AG04450 (cell line): ENCODE measurements at regions not wholly inside any gene's neighbourhood (a gene's known extent, or its start where the extent isn't known, plus 50 kb on each side); places are given as distances from the start of the nearest gene placed in this dataset.
"Not testable (repeated sequence)": the region's sequence is repeated elsewhere in the genome, so short reads cannot be mapped to it uniquely, and the experiment has no call there.

Experiments used
- CTCF ChIA-PET: fragments of 300-600, 350-600 bp; formaldehyde crosslinking; extraction: SDS; loops from one replicate; lab custom pipeline; 2022; ENCODE audit warnings: antibody characterized with exemption, inconsistent platforms; lab: Charles Lee
- POLR2A ChIA-PET: fragments of 350-600 bp; formaldehyde crosslinking; extraction: SDS; loops from one replicate; lab custom pipeline; 2021; ENCODE audit warnings: antibody characterized with exemption, inconsistent platforms; lab: Yijun Ruan, JAX
- DNase-seq: peaks from one replicate; pipeline ENCODE4 v3.0.0-alpha.2; 2011; ENCODE audit warnings: low read depth, low spot score
- H3K27ac ChIP-seq: one replicate; pipeline ENCODE4 v1.5.1; 2012; ENCODE audit warnings: low read depth, low read length, control low read depth
- H3K27me3 ChIP-seq: one replicate; pipeline ENCODE4 v1.6.0; 2012; ENCODE audit warnings: low read length; ENCODE audit not compliant: control insufficient read depth, insufficient read depth
- H3K4me3 ChIP-seq: 2 replicates; pipeline ENCODE4 v1.5.1; 2011; ENCODE audit warnings: mild to moderate bottlenecking, low read depth, low read length, control low read depth
- H3K9me3 ChIP-seq: 2 replicates; pipeline ENCODE4 v1.5.1; 2012; ENCODE audit warnings: low read length; ENCODE audit not compliant: control insufficient read depth, insufficient read depth
- TF ChIP-seq, protein P1 (sequence below): IDR thresholded peaks from 2 replicates; pipeline ENCODE4 v1.5.1; 2011; ENCODE audit warnings: low read depth, low read length, control low read depth, inconsistent platforms

DNA sequence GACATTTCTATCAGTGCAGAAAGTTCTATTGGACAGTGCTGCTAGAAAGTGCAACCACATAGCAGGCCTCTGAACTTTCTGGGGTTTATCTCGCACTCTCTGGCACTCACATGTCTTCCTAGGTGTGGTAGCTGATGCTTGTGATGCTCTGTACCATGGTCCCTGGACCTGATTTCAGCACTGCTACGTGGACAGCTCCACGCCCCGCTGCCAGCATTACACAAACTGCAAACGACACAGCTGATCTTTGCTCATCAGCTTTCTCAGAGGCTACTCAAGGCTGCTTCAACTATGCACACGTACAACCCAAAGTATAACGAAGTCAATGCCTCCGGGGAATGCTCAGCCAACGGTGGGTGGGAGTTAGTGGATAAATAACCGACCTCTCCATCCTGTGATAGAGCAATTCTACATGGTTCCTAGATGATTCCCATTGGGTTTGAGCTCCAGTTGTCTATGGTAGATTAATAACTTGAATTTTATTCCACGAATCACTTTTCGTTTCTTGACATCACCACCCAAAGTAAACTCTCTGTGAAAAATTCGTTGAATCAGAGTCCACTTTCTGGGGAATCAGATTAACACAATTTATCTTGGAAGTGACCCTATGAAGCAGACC is 302.5 kb downstream of the ACTR3B start:
- CTCF ChIA-PET = no interaction called here
- Histone ChIP-seq H3K27ac (no peak overlapping the region), H3K4me3 (no peak overlapping the region), H3K27me3 (no peaks in the 10 kb centered on the region), H3K9me3 (peaks cover 43% of the 10 kb centered on the region)
- TF ChIP-seq, protein P1, sequence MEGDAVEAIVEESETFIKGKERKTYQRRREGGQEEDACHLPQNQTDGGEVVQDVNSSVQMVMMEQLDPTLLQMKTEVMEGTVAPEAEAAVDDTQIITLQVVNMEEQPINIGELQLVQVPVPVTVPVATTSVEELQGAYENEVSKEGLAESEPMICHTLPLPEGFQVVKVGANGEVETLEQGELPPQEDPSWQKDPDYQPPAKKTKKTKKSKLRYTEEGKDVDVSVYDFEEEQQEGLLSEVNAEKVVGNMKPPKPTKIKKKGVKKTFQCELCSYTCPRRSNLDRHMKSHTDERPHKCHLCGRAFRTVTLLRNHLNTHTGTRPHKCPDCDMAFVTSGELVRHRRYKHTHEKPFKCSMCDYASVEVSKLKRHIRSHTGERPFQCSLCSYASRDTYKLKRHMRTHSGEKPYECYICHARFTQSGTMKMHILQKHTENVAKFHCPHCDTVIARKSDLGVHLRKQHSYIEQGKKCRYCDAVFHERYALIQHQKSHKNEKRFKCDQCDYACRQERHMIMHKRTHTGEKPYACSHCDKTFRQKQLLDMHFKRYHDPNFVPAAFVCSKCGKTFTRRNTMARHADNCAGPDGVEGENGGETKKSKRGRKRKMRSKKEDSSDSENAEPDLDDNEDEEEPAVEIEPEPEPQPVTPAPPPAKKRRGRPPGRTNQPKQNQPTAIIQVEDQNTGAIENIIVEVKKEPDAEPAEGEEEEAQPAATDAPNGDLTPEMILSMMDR = no peak
- DNase-seq = no peak
- POLR2A ChIA-PET = no interaction called here

GRCh38 chr7:153065051-153065450 is 305.5 kb downstream of the ACTR3B start:
- no peak for DNase-seq

GRCh38 chr7:153066711-153067110 is 307.2 kb downstream of the ACTR3B start:
- no peak for DNase-seq
- Histone ChIP-seq H3K27me3 (no peaks in the 10 kb centered on the region), H3K9me3 (peaks cover 28% of the 10 kb centered on the region), H3K4me3 (no peak overlapping the region), H3K27ac (no peak overlapping the region)
- POLR2A ChIA-PET = no interaction called here
- TF ChIP-seq, protein P1 = no peak
- CTCF ChIA-PET = no interaction called here

More at GRCh38 chr7:153065051-153065450, 305.5 kb downstream of the ACTR3B start:
- Histone ChIP-seq H3K27me3 (no peaks in the 10 kb centered on the region), H3K9me3 (peaks cover 30% of the 10 kb centered on the region), H3K4me3 (no peak overlapping the region), H3K27ac (no peak overlapping the region)
- TF ChIP-seq, protein P1 = no peak
- ChIA-PET CTCF (no interaction called here), POLR2A (no interaction called here)

GRCh38 chr7:153070141-153070540 is 310.6 kb downstream of the ACTR3B start:
- ChIA-PET POLR2A (no interaction called here), CTCF (no interaction called here)
- no peaks in the 10 kb centered on the region for H3K27me3 ChIP-seq
- no peak for DNase-seq
- TF ChIP-seq, protein P1 = no peak
- H3K27ac ChIP-seq = no peak overlapping the region
- peaks cover 26% of the 10 kb centered on the region for H3K9me3 ChIP-seq
- H3K4me3 ChIP-seq = no peak overlapping the region

GRCh38 chr7:153072806-153073205 is 313.3 kb downstream of the ACTR3B start:
- POLR2A ChIA-PET = no interaction called here
- DNase-seq = no peak
- H3K27me3 ChIP-seq = no peaks in the 10 kb centered on the region
- CTCF ChIA-PET = no interaction called here
- TF ChIP-seq, protein P1 = no peak
- no peak overlapping the region for H3K27ac ChIP-seq
- no peak overlapping the region for H3K4me3 ChIP-seq
- peaks cover 25% of the 10 kb centered on the region for H3K9me3 ChIP-seq

DNA sequence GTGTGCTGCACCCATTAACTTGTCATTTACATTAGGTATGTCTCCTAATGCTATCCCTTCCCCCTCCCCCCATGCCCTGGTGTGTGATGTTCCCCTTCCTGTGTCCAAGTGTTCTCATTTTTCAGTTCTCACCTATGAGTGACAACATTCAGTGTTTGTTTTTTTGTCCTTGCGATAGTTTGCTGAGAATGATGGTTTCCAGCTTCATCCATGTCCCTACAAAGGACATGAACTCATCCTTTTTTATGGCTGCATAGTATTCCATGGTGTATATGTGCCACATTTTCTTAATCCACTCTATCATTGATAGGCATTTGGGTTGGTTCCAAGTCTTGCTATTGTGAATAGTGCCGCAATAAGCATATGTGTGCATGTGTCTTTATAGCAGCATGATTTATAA is 316.7 kb downstream of the ACTR3B start:
- H3K9me3 ChIP-seq = peaks cover 25% of the 10 kb centered on the region
- DNase-seq, H3K27ac ChIP-seq, POLR2A ChIA-PET, CTCF ChIA-PET, H3K27me3 ChIP-seq, H3K4me3 ChIP-seq: not testable (repeated sequence)
